ENCODE measurements at regions not wholly inside any gene's neighbourhood (a gene's known extent, or its start where the extent isn't known, plus 50 kb on each side); places are given as distances from the start of the nearest gene placed in this dataset.
A peak's percentile ranks its signal among the peaks of the same experiment; 100 is the strongest.
"Not testable (repeated sequence)": the region's sequence is repeated elsewhere in the genome, so short reads cannot be mapped to it uniquely, and the experiment has no call there.

DNA sequence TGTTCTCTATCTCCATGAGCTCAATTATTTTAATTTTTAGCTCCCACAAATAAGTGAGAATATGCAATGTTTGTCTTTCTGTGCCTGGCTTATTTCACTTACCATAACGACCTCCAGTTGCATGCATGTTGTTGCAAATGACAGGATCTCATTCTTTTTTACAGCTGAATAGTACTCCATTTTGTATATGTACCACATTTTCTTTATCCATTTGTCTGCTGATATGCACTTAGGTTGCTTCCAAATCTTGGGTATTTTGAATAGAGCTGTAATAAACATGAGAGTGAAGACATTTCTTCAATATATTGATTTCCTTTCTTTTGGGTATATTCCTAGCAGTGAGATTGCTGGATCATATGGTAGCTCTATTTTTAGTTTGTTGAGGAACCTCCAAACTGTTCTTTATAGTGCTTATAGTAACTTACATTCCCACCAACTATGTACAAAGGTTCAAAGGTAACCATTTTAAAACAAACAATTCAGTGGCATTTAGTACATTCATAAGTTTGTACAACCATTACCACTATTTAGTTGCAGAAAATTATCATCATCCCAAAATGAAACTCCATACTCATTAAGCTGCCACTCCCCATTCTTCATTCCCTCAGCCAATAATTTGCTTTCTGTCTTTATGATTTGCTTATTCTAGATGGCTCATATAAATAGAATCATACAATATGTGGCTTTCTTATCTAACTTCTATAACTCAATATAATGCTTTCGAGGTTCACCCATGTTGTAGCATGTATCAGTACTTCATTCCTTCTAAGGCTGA is 255.9 kb upstream of the NFIA start:
- no peak overlapping the region for H3K4me3 Mint-ChIP-seq
- ATAC-seq (ENCODE audit: low read depth in 2 of 2) (no peak), DNase-seq (no peak)
- H3K4me1 Mint-ChIP-seq, result no peaks in the 10 kb centered on the region
- no peak overlapping the region for H3K27ac Mint-ChIP-seq
- peaks cover 0 to 6% (median 0%) of the 10 kb centered on the region in 3 donors for H3K27me3 Mint-ChIP-seq
- no peaks in the 10 kb centered on the region for H3K36me3 Mint-ChIP-seq
- peaks cover 0 to 14% (median 8%) of the 10 kb centered on the region in 7 donors for H3K9me3 Mint-ChIP-seq

DNA sequence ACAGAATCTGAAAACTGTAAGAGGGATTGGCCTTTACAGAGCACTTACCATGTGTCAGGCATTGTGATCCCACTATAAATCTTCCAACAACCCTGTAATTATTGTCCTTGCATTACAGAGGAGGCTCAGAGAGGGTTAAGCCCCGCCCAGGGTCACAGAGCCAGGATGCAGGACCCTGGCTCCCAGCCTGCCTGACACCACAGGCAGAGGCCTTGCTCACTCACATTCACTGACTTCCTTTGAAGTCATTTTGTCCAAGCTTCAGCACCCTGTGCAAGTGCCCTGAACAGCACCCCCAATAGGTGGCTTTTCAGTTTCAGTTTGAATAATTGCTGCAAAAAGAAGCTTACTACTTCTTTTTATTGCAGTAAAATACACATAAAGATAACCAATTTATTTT is 256.8 kb upstream of the NFIA start:
- ATAC-seq (ENCODE audit: low read depth in 2 of 2) (no peak), DNase-seq (no peak)
- Mint-ChIP-seq H3K27ac (no peak overlapping the region), H3K4me1 (no peaks in the 10 kb centered on the region), H3K36me3 (no peaks in the 10 kb centered on the region), H3K27me3 (no peaks in the 10 kb centered on the region), H3K4me3 (no peak overlapping the region), H3K9me3 (peaks cover 0 to 14% (median 8%) of the 10 kb centered on the region in 7 donors)

DNA sequence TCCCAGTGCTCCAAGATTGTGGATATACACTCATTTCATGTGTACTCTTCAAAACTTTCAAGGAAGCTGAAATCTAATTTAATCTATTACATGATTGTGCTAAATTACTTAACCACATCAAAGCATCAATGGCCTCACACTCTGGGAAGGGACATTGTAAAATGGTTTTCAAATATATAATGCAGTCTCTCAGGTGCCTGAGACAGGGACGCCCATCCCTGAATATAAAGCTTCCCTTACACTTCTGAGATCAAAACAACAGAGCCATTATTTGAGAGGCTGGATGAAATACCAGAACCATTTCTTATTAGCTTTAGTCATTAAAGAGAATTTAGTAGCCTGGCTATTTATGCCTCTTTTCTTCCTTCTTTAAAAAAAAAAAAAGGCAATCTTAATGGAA is 259.2 kb upstream of the NFIA start:
- no peak overlapping the region for H3K27ac Mint-ChIP-seq
- no peak overlapping the region for H3K4me3 Mint-ChIP-seq
- H3K4me1 Mint-ChIP-seq, result no peaks in the 10 kb centered on the region
- DNase-seq, result no peak
- H3K36me3 Mint-ChIP-seq, result no peaks in the 10 kb centered on the region
- no peak for ATAC-seq (ENCODE audit: low read depth in 2 of 2)
- no peaks in the 10 kb centered on the region for H3K27me3 Mint-ChIP-seq
- H3K9me3 Mint-ChIP-seq, result peaks cover 0 to 14% (median 8%) of the 10 kb centered on the region in 7 donors

DNA sequence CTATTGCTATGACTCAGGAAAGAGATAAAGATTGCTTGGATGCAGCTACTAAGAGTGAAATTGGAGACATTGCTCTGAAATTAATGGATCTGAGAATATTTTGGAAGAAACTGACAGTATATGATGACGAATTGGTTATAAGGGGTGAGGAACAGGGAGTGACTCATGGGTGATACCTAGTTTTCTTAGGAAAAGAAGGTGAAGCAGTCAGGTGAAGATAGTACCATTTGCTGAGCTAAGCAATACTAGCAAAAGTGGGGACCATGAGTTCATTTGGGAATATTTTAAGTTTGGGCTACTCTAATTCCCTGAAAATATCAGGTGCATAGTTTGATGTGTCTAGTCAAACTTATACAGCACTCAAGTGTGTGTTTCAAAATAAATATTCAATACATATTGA is 260.1 kb upstream of the NFIA start:
- no peak overlapping the region for H3K4me3 Mint-ChIP-seq
- ATAC-seq (ENCODE audit: low read depth in 2 of 2) (no peak), DNase-seq (no peak)
- peaks cover 0 to 11% (median 8%) of the 10 kb centered on the region in 7 donors for H3K9me3 Mint-ChIP-seq
- peak overlapping the region in 1 of 6 donors; percentile 5 for H3K27ac Mint-ChIP-seq
- H3K4me1 Mint-ChIP-seq, result no peaks in the 10 kb centered on the region
- no peaks in the 10 kb centered on the region for H3K36me3 Mint-ChIP-seq
- no peaks in the 10 kb centered on the region for H3K27me3 Mint-ChIP-seq

DNA sequence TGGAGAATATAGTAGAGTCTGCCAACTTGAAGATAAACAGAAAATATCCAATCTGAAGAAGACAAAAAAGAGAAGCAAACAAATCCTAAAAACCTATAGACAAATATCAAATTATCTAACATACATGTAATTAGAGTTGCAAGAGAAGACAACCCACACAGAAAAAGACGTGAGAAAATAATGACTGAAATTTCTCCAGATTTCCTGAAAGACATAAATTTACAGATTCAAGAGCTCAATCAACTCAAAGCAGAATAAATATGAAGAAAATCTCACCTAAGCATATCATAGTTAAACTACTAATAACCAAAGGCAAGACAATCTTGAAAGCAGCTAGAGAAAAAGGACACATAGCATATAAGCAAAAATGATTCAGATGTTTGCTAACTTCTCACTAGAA is 261.2 kb upstream of the NFIA start:
- no peak for DNase-seq
- Mint-ChIP-seq H3K36me3 (no peaks in the 10 kb centered on the region), H3K27ac (no peak overlapping the region), H3K4me1 (no peaks in the 10 kb centered on the region), H3K27me3 (no peaks in the 10 kb centered on the region), H3K9me3 (peaks cover 0 to 2% (median under 1%) of the 10 kb centered on the region in 7 donors), H3K4me3 (no peak overlapping the region)
- ATAC-seq (ENCODE audit: low read depth in 2 of 2), result no peak

DNA sequence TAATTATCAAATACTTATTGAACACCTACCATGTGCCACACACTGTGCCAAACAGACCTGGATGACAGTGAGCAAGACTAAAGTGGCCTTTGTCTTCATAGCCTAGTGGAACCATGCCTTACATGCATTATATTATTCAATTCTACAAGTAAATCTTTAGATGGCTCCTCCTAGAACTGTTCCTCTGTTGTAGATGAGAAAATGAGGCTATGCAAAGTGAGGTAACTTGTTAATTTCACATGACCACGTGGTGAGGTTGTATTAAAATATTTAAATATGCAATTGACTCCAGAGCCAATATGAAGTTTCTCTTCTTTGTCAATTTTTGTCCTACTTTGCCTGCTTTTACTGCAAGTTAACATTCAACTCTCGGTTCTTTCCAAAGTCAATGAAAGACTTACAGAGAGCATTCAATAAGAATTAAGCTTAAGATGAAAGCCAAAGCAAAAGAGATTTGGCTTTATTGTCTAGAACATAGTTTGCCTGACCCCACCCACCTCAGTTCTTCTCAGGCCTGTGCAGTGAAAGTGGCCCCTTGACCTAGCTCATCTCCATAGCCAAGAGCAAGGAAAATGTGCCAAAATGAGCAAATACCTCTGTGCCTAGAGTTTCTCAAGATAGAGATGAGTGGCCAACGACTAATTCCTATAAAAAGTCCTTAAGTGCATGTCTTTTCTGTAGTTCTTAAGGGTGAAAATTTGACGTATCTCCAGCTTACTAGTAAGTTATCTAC is 263.2 kb upstream of the NFIA start:
- ATAC-seq (ENCODE audit: low read depth in 2 of 2) (no peak), DNase-seq (no peak)
- H3K27me3 Mint-ChIP-seq, result no peaks in the 10 kb centered on the region
- no peaks in the 10 kb centered on the region for H3K9me3 Mint-ChIP-seq
- H3K4me1 Mint-ChIP-seq, result no peaks in the 10 kb centered on the region
- no peaks in the 10 kb centered on the region for H3K36me3 Mint-ChIP-seq
- no peak overlapping the region for H3K4me3 Mint-ChIP-seq
- H3K27ac Mint-ChIP-seq, result no peak overlapping the region

DNA sequence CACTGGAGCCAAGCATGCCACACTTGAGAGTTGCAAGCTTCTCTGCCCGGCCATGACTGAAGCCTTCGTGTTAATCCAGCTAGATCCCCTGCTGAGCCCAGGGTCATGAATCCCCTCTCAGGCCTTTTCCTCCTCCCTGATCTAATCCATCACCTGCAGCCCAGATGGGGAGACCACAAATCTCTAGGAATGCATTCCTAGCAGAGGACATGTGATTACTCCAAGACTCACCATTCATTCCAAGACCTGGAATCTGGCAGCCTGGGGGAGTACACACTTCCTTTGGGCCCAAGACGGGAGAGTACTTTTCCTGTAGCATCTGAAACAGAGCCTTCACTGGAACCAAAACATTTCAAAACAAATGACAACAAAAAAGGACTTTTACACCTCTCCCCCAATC is 269.3 kb upstream of the NFIA start:
- Mint-ChIP-seq H3K36me3 (no peaks in the 10 kb centered on the region), H3K4me3 (no peak overlapping the region), H3K27me3 (no peaks in the 10 kb centered on the region), H3K9me3 (peaks cover 0 to 3% (median 0%) of the 10 kb centered on the region in 7 donors), H3K4me1 (no peaks in the 10 kb centered on the region), H3K27ac (peak overlapping the region in 1 of 6 donors; percentile 14)
- ATAC-seq (ENCODE audit: low read depth in 2 of 2) (no peak), DNase-seq (no peak)

DNA sequence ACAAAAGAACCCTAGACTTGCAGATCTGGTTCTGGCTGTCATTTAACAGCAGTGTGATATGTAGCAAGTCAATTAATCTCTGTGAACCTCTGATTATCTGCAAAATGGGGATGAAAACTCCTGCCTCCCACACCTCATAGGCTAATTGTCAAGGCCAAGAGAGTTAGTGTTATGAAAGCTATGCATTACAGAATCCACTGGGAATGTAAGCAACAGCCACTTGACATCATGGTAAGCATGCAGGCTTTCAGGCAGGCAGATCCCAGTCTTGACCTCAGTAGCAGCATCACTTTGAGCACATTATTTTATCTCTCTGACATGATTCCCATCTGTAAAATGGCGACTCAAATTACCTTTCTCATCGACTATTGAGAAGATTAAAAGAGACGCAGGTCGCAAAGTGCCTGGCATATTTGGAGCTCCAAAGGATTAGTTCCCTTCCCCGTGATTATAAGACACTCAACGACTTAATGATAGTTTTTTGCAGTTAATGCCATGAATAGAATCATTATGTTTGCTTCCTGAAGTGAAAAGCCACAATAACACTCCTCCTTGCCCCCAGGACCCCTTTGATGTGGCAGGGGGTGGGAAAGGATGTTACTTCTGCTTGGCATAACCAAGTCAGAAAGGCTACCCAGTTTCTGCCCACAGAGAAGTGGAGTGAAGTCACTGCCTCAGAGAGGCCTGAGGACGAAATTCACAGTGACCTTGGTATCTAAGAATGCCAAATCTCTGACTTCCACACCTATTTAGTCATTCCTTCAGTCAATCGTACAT is 273.0 kb upstream of the NFIA start:
- Mint-ChIP-seq H3K27ac (no peak overlapping the region), H3K4me1 (no peaks in the 10 kb centered on the region), H3K9me3 (peaks cover 0 to 31% (median 12%) of the 10 kb centered on the region in 7 donors), H3K36me3 (peaks cover 0 to 6% of the 10 kb centered on the region in 2 donors), H3K4me3 (no peak overlapping the region), H3K27me3 (no peaks in the 10 kb centered on the region)
- ATAC-seq (ENCODE audit: low read depth in 2 of 2) (no peak), DNase-seq (no peak)

DNA sequence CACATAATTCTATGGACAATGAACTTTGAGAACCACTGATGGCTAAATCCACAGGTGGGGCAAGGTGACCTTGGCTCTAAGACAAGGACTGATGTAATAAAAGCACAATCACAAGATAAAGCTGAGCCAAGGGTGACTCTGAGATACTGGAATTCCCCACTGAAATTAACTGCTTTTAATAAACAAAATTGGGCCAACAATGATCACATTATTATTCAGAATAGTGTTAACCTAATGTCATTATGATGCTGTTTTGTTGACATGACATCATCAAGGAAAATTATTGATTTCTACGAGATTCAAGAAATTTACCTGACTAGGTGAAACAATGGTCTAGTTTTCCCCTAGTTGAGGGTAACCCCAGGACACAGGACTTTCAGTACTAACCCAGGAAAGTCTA is 273.7 kb upstream of the NFIA start:
- DNase-seq (no peak), ATAC-seq (ENCODE audit: low read depth in 2 of 2) (no peak)
- Mint-ChIP-seq H3K36me3 (peaks cover 0 to 6% of the 10 kb centered on the region in 2 donors), H3K27ac (no peak overlapping the region), H3K9me3 (peaks cover 0 to 35% (median 12%) of the 10 kb centered on the region in 7 donors), H3K4me1 (no peaks in the 10 kb centered on the region), H3K4me3 (no peak overlapping the region), H3K27me3 (no peaks in the 10 kb centered on the region)

DNA sequence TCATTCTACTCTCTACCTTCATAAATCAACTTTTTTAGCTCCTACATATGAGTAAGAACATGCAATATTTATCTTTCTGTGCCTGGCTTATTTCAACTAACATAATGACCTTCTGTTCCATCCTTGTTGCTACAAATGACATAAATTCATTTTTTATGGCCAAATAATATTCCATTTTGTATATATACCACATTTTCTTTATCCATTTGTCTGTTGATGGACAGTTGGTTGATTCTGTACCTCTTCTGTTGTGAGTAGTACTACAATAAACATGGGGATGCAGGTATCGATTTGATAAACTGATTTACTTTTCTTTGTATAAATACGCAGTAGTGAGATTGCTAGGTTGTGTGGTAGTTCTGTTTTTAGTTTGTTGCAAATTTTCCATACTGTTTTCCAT is 279.5 kb upstream of the NFIA start:
- Mint-ChIP-seq H3K9me3 (peaks cover 9 to 37% (median 19%) of the 10 kb centered on the region in 7 donors), H3K4me3 (no peak overlapping the region), H3K27ac (no peak overlapping the region), H3K36me3 (peaks cover 0 to 6% of the 10 kb centered on the region in 2 donors), H3K4me1 (no peaks in the 10 kb centered on the region), H3K27me3 (no peaks in the 10 kb centered on the region)
- ATAC-seq (ENCODE audit: low read depth in 2 of 2) (no peak), DNase-seq (no peak)

DNA sequence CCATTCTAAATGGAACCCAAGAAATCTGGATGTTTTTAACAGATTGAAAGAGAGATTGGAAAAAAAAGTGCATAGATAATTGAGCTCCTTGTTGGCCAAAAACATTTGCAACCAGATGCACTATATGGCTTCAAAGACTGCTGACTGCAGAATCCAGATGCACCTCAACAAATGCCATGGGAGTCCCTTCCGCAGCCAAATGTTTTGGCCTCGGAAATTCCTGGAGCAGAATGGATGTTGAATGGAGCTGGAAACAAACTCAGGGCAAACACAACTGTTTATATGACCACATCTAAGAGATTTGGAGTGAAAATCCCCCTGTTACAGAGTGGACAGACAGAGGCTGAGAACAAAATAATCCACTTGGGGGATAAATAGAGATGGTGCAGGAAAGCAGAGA is 285.0 kb upstream of the NFIA start:
- H3K9me3 Mint-ChIP-seq, result peaks cover 0 to 8% (median 3%) of the 10 kb centered on the region in 7 donors
- no peak overlapping the region for H3K27ac Mint-ChIP-seq
- H3K4me1 Mint-ChIP-seq, result no peaks in the 10 kb centered on the region
- H3K36me3 Mint-ChIP-seq, result peaks cover 0 to 4% of the 10 kb centered on the region in 2 donors
- no peak for ATAC-seq (ENCODE audit: low read depth in 2 of 2)
- DNase-seq, result no peak
- H3K4me3 Mint-ChIP-seq, result no peak overlapping the region
- H3K27me3 Mint-ChIP-seq, result no peaks in the 10 kb centered on the region

DNA sequence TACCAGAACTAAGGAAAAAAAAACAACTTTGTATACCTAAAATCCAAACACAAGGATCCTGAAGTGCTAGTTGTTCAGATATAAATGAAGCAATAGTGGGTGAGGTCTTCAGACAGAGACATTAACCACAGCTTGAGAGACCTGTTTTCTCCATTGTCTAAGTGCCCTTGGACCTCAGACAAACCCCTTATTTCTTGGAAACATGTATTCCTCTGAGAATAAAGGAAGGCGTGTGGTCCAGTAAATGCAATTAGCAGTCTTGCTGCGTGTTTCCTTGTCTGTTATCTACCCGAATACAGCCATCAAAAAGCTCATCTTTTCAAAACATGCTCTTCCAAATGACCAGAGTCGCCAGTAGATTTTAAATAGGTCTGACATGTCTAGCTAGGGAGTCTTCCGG is 291.1 kb upstream of the NFIA start:
- Mint-ChIP-seq H3K36me3 (no peaks in the 10 kb centered on the region), H3K4me1 (no peaks in the 10 kb centered on the region), H3K27ac (no peak overlapping the region), H3K4me3 (no peak overlapping the region), H3K9me3 (peaks cover 0 to 7% (median 0%) of the 10 kb centered on the region in 7 donors), H3K27me3 (no peaks in the 10 kb centered on the region)
- ATAC-seq (ENCODE audit: low read depth in 2 of 2) (no peak), DNase-seq (no peak)

DNA sequence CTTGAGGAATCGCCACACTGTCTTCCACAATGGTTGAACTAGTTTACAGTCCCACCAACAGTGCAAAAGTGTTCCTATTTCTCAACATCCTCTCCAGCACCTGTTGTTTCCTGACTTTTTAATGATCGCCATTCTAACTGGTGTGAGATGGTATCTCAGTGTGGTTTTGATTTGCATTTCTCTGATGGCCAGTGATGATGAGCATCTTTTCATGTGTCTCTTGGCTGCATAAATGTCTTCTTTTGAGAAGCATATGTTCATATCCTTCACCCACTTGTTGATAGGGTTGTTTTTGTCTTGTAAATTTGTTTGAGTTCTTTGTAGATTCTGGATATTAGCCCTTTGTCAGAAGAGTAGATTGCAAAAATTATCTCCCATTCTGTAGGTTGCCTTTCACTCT is 309.3 kb upstream of the NFIA start:
- H3K36me3 Mint-ChIP-seq; ATAC-seq (ENCODE audit: low read depth in 2 of 2); H3K4me1 Mint-ChIP-seq; H3K27ac Mint-ChIP-seq; H3K27me3 Mint-ChIP-seq; DNase-seq; H3K4me3 Mint-ChIP-seq: not testable (repeated sequence)
- H3K9me3 Mint-ChIP-seq, result peaks cover 4 to 14% (median 7%) of the 10 kb centered on the region in 7 donors

Measured in naive B cell (primary cell).